HCT116 (cell line): ENCODE measurements at regions not wholly inside any gene's neighbourhood (a gene's known extent, or its start where the extent isn't known, plus 50 kb on each side); places are given as distances from the start of the nearest gene placed in this dataset.

ENCODE experiments used
- ATAC-seq: fragments of 200-7000 bp; cut with Tn5 transposase; 2 replicates; pipeline ENCODE4 v1.9.1; 2020; ENCODE audit warnings: mild to moderate bottlenecking, moderate library complexity
- BruUV-seq: library from RNA; stranded (reverse); fragments of 400-500 nt; replicated peaks from 2 replicates; lab custom pipeline; 2021; lab: Mats Ljungman, UMichigan
- CTCF ChIA-PET: fragments of 300-600 bp; sonication (Branson Sonifier 250); formaldehyde crosslinking; loops from one replicate; lab custom pipeline; 2021; ENCODE audit warnings: antibody characterized with exemption; lab: Charles Lee
- POLR2A ChIA-PET: fragments of 300-600, 350-600 bp; sonication (Branson Sonifier 250); formaldehyde crosslinking; loops from one replicate; lab custom pipeline; 2021; ENCODE audit warnings: antibody characterized with exemption; lab: Charles Lee
- RAD21 ChIA-PET, 2 experiments: fragments of 300-600 bp; sonication (Branson Sonifier 250); formaldehyde crosslinking; loops; one replicate each; lab custom pipeline; 2023; ENCODE audit warnings: low total read pairs in 2 of 2; ENCODE audit not compliant: uncharacterized antibody in 2 of 2, unreplicated experiment in 2 of 2, low non-redundant PET in 1 of 2; lab: Charles Lee
- DNase-seq: peaks from one replicate; pipeline ENCODE4 v3.0.0-alpha.2; 2010; ENCODE audit warnings: low read depth, low spot score
- H2AFZ ChIP-seq: fragments of 200-600 bp; shearing (Covaris generic), sonication (generic); 2 replicates; pipeline ENCODE4 v1.6.1; 2017; ENCODE audit warnings: low read depth, mixed run types, mixed read lengths, antibody characterized with exemption, low read length; ENCODE audit not compliant: poor library complexity, severe bottlenecking
- H3K27ac ChIP-seq: 2 replicates; pipeline ENCODE4 v1.5.1; 2012; ENCODE audit warnings: low read depth, low read length
- H3K27me3 ChIP-seq: fragments of 200-600 bp; sonication (generic); 2 replicates; pipeline ENCODE4 v1.6.1; 2016; ENCODE audit warnings: mixed run types, low read length, mixed read lengths; ENCODE audit not compliant: insufficient read depth
- H3K36me3 ChIP-seq, 2 experiments: fragments of 200-500 bp in 1 of 2; fragments of 200-600 bp in 1 of 2; sonication (Bioruptor generic) in 1 of 2; sonication (generic) in 1 of 2; 2 replicates each; pipeline versions ENCODE4 v1.5.1 to v1.6.1; 2014 to 2016; ENCODE audit warnings: low read length in 2 of 2, inconsistent platforms in 1 of 2, mixed read lengths in 1 of 2, mixed run types in 1 of 2; ENCODE audit not compliant: insufficient read depth in 2 of 2, control insufficient read depth in 1 of 2
- H3K4me1 ChIP-seq, 2 experiments: fragments of 200-600 bp in 1 of 2; sonication (generic) in 1 of 2; 2 replicates each; pipeline versions ENCODE4 v1.5.1 to v1.6.1; 2012 to 2017; ENCODE audit warnings: low read length in 2 of 2, inconsistent platforms in 1 of 2, mild to moderate bottlenecking in 1 of 2, mixed read lengths in 1 of 2, mixed run types in 1 of 2, moderate library complexity in 1 of 2; ENCODE audit not compliant: insufficient read depth in 2 of 2, control insufficient read depth in 1 of 2
- H3K4me2 ChIP-seq: fragments of 200-600 bp; sonication (generic); 2 replicates; pipeline ENCODE4 v1.6.1; 2017; ENCODE audit warnings: mixed run types, low read length, mixed read lengths
- H3K4me3 ChIP-seq, 2 experiments: fragments of 200-600 bp in 1 of 2; sonication (generic) in 1 of 2; replicated peaks in 1 of 2; 2 replicates each; pipeline ENCODE4 v1.5.1; 2011 to 2016; ENCODE audit warnings: low read length in 2 of 2, control low read depth in 1 of 2, low read depth in 1 of 2, mild to moderate bottlenecking in 1 of 2, mixed read lengths in 1 of 2, mixed run types in 1 of 2
- H3K79me2 ChIP-seq: fragments of 200-600 bp; sonication (generic); 2 replicates; pipeline ENCODE4 v1.6.1; 2017; ENCODE audit warnings: mild to moderate bottlenecking, mixed run types, low read length, moderate library complexity, mixed read lengths; ENCODE audit not compliant: insufficient read depth
- H3K9ac ChIP-seq: fragments of 200-600 bp; sonication (generic); 2 replicates; pipeline ENCODE4 v1.6.1; 2016; ENCODE audit warnings: low read length, mixed read lengths
- H3K9me2 ChIP-seq: fragments of 200-600 bp; sonication (generic), shearing (Covaris generic); 2 replicates; pipeline ENCODE4 v1.6.1; 2017; ENCODE audit warnings: mixed run types, mild to moderate bottlenecking, moderate library complexity; ENCODE audit not compliant: insufficient read depth
- H3K9me3 ChIP-seq, 2 experiments: fragments of 200-500 bp in 1 of 2; fragments of 200-600 bp in 1 of 2; sonication (Bioruptor generic) in 1 of 2; sonication (generic) in 1 of 2; 2 replicates each; pipeline ENCODE4 v1.6.1; 2014 to 2017; ENCODE audit warnings: low read length in 2 of 2, mixed read lengths in 2 of 2, inconsistent platforms in 1 of 2, low read depth in 1 of 2, mild to moderate bottlenecking in 1 of 2, mixed run types in 1 of 2, moderate library complexity in 1 of 2; ENCODE audit not compliant: control insufficient read depth in 1 of 2, insufficient read depth in 1 of 2
- H4K20me1 ChIP-seq: fragments of 200-600 bp; sonication (generic), shearing (Covaris generic); 2 replicates; pipeline ENCODE4 v1.6.1; 2017; ENCODE audit warnings: mixed run types, mild to moderate bottlenecking, moderate library complexity; ENCODE audit not compliant: insufficient read depth
- CBX3 ChIP-seq: IDR thresholded peaks from 2 replicates; pipeline ENCODE4 v1.6.1; 2012; ENCODE audit warnings: low read depth
- EGR1 ChIP-seq: IDR thresholded peaks from 2 replicates; pipeline ENCODE4 v1.6.1; 2012; ENCODE audit warnings: low read depth
- ELF1 ChIP-seq: IDR thresholded peaks from 2 replicates; pipeline ENCODE4 v1.6.1; 2012; ENCODE audit warnings: low read depth, borderline replicate concordance
- EZH2 ChIP-seq: fragments of 200-600 bp; sonication (generic); IDR thresholded peaks from 2 replicates; pipeline ENCODE4 v1.6.1; 2017; ENCODE audit warnings: antibody characterized with exemption, mixed run types
- FOSL1 ChIP-seq: IDR thresholded peaks from 2 replicates; pipeline ENCODE4 v1.6.1; 2012; ENCODE audit warnings: low read depth
- POLR2A ChIP-seq: IDR thresholded peaks from 2 replicates; pipeline ENCODE4 v1.7.0; 2011; ENCODE audit warnings: borderline replicate concordance; ENCODE audit not compliant: insufficient read depth, insufficient read length; ENCODE audit errors: extremely low read depth
- POLR2AphosphoS5 ChIP-seq: IDR thresholded peaks from 2 replicates; pipeline ENCODE4 v1.6.1; 2011; ENCODE audit warnings: mild to moderate bottlenecking, low read depth, low read length, moderate library complexity
- RAD21 ChIP-seq: IDR thresholded peaks from 2 replicates; pipeline ENCODE4 v1.6.1; 2012; ENCODE audit warnings: low read depth, mild to moderate bottlenecking
- SIN3A ChIP-seq: IDR thresholded peaks from 2 replicates; pipeline ENCODE4 v1.6.1; 2012; ENCODE audit warnings: low read depth
- SP1 ChIP-seq: IDR thresholded peaks from 2 replicates; pipeline ENCODE4 v1.6.1; 2012; ENCODE audit warnings: low read depth
- SRF ChIP-seq: IDR thresholded peaks from 2 replicates; pipeline ENCODE4 v1.6.1; 2012; ENCODE audit warnings: low read depth
- ZFX ChIP-seq: fragments of 450-650 bp; IDR thresholded peaks from 2 replicates; pipeline ENCODE4 v1.6.1; 2017
- ZNF274 ChIP-seq: fragments of 200-500 bp; sonication (Bioruptor generic); IDR thresholded peaks from 2 replicates; pipeline ENCODE4 v1.6.1; 2014; ENCODE audit warnings: mild to moderate bottlenecking, low read depth, low read length, inconsistent platforms
- intact Hi-C: fragments of 100-400 bp; cut with micrococcal nuclease; formaldehyde crosslinking; loops from 2 replicates; pipeline ENCODE4 v1.10.0; 2022
- TF ChIP-seq, protein P1 (sequence below): IDR thresholded peaks from 2 replicates; pipeline ENCODE4 v1.6.1; 2012; ENCODE audit warnings: low read depth
- TF ChIP-seq, protein P2 (sequence below): IDR thresholded peaks from 2 replicates; pipeline ENCODE4 v1.6.1; 2011; ENCODE audit warnings: mild to moderate bottlenecking, low read length, moderate library complexity; ENCODE audit not compliant: insufficient replicate concordance; ENCODE audit errors: extremely low read depth
- TF ChIP-seq, protein P3 (sequence below): IDR thresholded peaks from 2 replicates; pipeline ENCODE4 v1.6.1; 2012

DNA sequence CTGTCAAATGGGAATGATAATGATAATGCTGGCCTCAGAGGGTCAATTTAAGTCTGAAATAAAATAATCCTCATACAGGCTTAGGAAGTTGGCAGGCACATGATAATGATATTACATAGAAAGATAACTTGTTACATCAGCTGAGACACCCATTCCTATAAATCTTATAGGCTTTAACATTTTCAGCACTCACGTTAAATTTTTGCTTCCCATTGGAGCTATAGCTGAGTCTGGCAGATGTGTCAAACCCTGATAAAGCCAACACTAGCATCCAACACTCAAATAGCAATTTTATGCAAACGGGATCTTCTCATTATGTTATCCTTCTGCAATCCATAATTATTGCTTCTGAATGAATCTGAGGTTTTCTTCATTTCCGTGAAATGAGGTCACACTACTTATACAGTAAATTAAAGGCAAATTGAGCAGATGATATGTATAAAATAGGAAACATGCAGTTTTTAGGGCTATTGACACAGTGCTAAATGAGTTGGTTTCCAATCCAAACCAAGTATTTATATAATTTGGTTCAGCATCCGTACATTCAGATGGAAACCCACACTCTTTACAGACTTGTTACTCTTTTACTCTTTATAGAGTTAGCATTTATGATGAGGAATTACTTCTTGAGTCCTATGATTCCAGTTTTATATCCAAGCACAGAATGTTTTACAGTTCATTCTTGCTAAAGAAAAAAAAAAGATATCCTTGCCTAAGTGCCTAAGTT is 481.6 kb downstream of the BTBD3 start (continued):
- TF ChIP-seq, protein P1, sequence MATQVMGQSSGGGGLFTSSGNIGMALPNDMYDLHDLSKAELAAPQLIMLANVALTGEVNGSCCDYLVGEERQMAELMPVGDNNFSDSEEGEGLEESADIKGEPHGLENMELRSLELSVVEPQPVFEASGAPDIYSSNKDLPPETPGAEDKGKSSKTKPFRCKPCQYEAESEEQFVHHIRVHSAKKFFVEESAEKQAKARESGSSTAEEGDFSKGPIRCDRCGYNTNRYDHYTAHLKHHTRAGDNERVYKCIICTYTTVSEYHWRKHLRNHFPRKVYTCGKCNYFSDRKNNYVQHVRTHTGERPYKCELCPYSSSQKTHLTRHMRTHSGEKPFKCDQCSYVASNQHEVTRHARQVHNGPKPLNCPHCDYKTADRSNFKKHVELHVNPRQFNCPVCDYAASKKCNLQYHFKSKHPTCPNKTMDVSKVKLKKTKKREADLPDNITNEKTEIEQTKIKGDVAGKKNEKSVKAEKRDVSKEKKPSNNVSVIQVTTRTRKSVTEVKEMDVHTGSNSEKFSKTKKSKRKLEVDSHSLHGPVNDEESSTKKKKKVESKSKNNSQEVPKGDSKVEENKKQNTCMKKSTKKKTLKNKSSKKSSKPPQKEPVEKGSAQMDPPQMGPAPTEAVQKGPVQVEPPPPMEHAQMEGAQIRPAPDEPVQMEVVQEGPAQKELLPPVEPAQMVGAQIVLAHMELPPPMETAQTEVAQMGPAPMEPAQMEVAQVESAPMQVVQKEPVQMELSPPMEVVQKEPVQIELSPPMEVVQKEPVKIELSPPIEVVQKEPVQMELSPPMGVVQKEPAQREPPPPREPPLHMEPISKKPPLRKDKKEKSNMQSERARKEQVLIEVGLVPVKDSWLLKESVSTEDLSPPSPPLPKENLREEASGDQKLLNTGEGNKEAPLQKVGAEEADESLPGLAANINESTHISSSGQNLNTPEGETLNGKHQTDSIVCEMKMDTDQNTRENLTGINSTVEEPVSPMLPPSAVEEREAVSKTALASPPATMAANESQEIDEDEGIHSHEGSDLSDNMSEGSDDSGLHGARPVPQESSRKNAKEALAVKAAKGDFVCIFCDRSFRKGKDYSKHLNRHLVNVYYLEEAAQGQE: no peak

DNA sequence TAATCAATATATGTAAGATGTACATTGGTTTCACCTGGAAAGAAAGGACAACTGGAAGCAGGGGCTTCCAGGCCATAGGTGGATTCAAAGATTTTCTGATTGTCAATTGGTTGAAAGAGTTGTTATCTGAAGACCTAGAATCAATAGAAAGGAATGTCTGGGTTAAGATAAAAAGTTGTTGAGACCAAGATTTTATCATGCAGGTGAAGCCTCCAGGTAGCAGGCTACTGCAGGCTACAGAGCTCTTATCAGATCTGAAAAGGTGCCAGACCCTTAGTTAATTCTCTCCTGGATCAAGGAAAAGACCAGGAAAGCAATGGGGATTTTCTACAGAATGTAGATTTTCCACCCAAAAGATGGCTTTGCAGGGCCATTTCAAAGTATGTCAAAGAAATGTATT is 487.2 kb downstream of the BTBD3 start:
- no peaks in the 10 kb centered on the region for H3K9me2 ChIP-seq
- ChIA-PET POLR2A (no interaction called here), CTCF (no interaction called here), RAD21 (no interaction called here)
- no TSS peak for BruUV-seq
- no peak overlapping the region for H3K27ac ChIP-seq
- H3K27me3 ChIP-seq: no peaks in the 10 kb centered on the region
- H3K4me1 ChIP-seq: no peaks in the 10 kb centered on the region
- no peak overlapping the region for H3K4me2 ChIP-seq
- H3K9ac ChIP-seq: no peak overlapping the region
- no peaks in the 10 kb centered on the region for H3K79me2 ChIP-seq
- ATAC-seq (no peak), DNase-seq (no peak)
- H4K20me1 ChIP-seq: no peaks in the 10 kb centered on the region
- H3K4me3 ChIP-seq: no peak overlapping the region
- intact Hi-C loops: no loop called here
- no peak overlapping the region for H2AFZ ChIP-seq
- no peaks in the 10 kb centered on the region for H3K36me3 ChIP-seq
- peaks cover 6 to 23% of the 10 kb centered on the region in 2 experiments; a peak in 2 of 4 replicates for H3K9me3 ChIP-seq
- TF ChIP-seq CBX3 (no peak), RAD21 (no peak), EGR1 (no peak), POLR2AphosphoS5 (no peak), EZH2 (no peak), ZFX (no peak), POLR2A (no peak), FOSL1 (no peak), SRF (no peak), SIN3A (no peak), SP1 (no peak), ZNF274 (no peak), ELF1 (no peak)
- TF ChIP-seq, protein P2, sequence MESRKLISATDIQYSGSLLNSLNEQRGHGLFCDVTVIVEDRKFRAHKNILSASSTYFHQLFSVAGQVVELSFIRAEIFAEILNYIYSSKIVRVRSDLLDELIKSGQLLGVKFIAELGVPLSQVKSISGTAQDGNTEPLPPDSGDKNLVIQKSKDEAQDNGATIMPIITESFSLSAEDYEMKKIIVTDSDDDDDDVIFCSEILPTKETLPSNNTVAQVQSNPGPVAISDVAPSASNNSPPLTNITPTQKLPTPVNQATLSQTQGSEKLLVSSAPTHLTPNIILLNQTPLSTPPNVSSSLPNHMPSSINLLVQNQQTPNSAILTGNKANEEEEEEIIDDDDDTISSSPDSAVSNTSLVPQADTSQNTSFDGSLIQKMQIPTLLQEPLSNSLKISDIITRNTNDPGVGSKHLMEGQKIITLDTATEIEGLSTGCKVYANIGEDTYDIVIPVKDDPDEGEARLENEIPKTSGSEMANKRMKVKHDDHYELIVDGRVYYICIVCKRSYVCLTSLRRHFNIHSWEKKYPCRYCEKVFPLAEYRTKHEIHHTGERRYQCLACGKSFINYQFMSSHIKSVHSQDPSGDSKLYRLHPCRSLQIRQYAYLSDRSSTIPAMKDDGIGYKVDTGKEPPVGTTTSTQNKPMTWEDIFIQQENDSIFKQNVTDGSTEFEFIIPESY: no peak
- TF ChIP-seq, protein P3, sequence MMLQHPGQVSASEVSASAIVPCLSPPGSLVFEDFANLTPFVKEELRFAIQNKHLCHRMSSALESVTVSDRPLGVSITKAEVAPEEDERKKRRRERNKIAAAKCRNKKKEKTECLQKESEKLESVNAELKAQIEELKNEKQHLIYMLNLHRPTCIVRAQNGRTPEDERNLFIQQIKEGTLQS: no peak
- TF ChIP-seq, protein P1: no peak
